PC-9 (cell line): ENCODE measurements at regions not wholly inside any gene's neighbourhood (a gene's known extent, or its start where the extent isn't known, plus 50 kb on each side); places are given as distances from the start of the nearest gene placed in this dataset.

Source experiments
- EZH2 ChIP-seq: fragments of 200-600 bp; sonication (generic); IDR thresholded peaks from 2 replicates; pipeline ENCODE4 v1.8.0; 2017; ENCODE audit warnings: antibody characterized with exemption, low read depth
- TF ChIP-seq, protein P1 (sequence below): fragments of 200-600 bp; sonication (generic); conservative IDR thresholded peaks from 2 replicates; pipeline ENCODE4 v1.6.1; 2017; ENCODE audit warnings: mixed run types, antibody characterized with exemption, mild to moderate bottlenecking, moderate library complexity

- TF ChIP-seq, protein P1, sequence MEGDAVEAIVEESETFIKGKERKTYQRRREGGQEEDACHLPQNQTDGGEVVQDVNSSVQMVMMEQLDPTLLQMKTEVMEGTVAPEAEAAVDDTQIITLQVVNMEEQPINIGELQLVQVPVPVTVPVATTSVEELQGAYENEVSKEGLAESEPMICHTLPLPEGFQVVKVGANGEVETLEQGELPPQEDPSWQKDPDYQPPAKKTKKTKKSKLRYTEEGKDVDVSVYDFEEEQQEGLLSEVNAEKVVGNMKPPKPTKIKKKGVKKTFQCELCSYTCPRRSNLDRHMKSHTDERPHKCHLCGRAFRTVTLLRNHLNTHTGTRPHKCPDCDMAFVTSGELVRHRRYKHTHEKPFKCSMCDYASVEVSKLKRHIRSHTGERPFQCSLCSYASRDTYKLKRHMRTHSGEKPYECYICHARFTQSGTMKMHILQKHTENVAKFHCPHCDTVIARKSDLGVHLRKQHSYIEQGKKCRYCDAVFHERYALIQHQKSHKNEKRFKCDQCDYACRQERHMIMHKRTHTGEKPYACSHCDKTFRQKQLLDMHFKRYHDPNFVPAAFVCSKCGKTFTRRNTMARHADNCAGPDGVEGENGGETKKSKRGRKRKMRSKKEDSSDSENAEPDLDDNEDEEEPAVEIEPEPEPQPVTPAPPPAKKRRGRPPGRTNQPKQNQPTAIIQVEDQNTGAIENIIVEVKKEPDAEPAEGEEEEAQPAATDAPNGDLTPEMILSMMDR = no peak
- no peak for TF ChIP-seq EZH2
Observed at GRCh38 chr9:82681809-82682208, 381.1 kb downstream of the RASEF start.
